Ectodermal cell (in vitro differentiated cells): ENCODE measurements at regions not wholly inside any gene's neighbourhood (a gene's known extent, or its start where the extent isn't known, plus 50 kb on each side); places are given as distances from the start of the nearest gene placed in this dataset.

ENCODE experiments used
- H3K27ac ChIP-seq: 2 replicates; pipeline ENCODE4 v1.7.0; 2013; ENCODE audit warnings: mild to moderate bottlenecking, low read depth, low read length; ENCODE audit not compliant: insufficient read depth, poor library complexity, severe bottlenecking
- H3K27me3 ChIP-seq: 2 replicates; pipeline ENCODE4 v1.7.0; 2013; ENCODE audit warnings: mild to moderate bottlenecking, low read length; ENCODE audit not compliant: insufficient read depth, control insufficient read depth, poor library complexity, severe bottlenecking
- H3K36me3 ChIP-seq: one replicate; pipeline ENCODE4 v1.7.0; 2013; ENCODE audit warnings: low read length; ENCODE audit not compliant: control insufficient read depth, insufficient read depth
- H3K4me1 ChIP-seq: one replicate; pipeline ENCODE4 v1.7.0; 2013; ENCODE audit warnings: low read length; ENCODE audit not compliant: control insufficient read depth, insufficient read depth
- H3K4me3 ChIP-seq: 2 replicates; pipeline ENCODE4 v1.7.0; 2013; ENCODE audit warnings: low read depth, low read length, control low read depth; ENCODE audit not compliant: insufficient read depth
- H3K9me3 ChIP-seq: 2 replicates; pipeline ENCODE4 v1.7.0; 2013; ENCODE audit warnings: mild to moderate bottlenecking, low read length, moderate library complexity; ENCODE audit not compliant: control insufficient read depth
- WGBS, 2 experiments: methylation state at CpG; one replicate each; pipeline ENCODE4 v1.1.7; 2013; ENCODE audit warnings: missing lambda C conversion rate in 2 of 2; 5-methylcytosine and 5-hydroxymethylcytosine counted together

GRCh38 chr10:121128164-121128563, 277.0 kb downstream of the WDR11 start:
- H3K9me3 ChIP-seq = no peaks in the 10 kb centered on the region
- H3K4me3 ChIP-seq = no peak overlapping the region
- no peak overlapping the region for H3K27ac ChIP-seq
- 95 to 98% methylated on average over 10 of the region's 10 CpGs for WGBS, 2 experiments
- H3K27me3 ChIP-seq = no peaks in the 10 kb centered on the region
- H3K36me3 ChIP-seq = no peaks in the 10 kb centered on the region
- H3K4me1 ChIP-seq = no peaks in the 10 kb centered on the region

- WGBS, 2 experiments = 91 to 93% methylated on average over 5 of the region's 5 CpGs
- Histone ChIP-seq H3K9me3 (no peaks in the 10 kb centered on the region), H3K36me3 (no peaks in the 10 kb centered on the region), H3K4me1 (no peaks in the 10 kb centered on the region), H3K27me3 (no peaks in the 10 kb centered on the region), H3K4me3 (no peak overlapping the region), H3K27ac (no peak overlapping the region)
Measured at GRCh38 chr10:121129266-121129665, 278.1 kb downstream of the WDR11 start.

- no peaks in the 10 kb centered on the region for H3K9me3 ChIP-seq
Measured at GRCh38 chr10:121130382-121130781, 279.2 kb downstream of the WDR11 start.

GRCh38 chr10:121131014-121131413, 279.9 kb downstream of the WDR11 start:
- Histone ChIP-seq H3K4me3 (no peak overlapping the region), H3K27me3 (no peaks in the 10 kb centered on the region), H3K4me1 (no peaks in the 10 kb centered on the region), H3K9me3 (no peaks in the 10 kb centered on the region), H3K27ac (no peak overlapping the region), H3K36me3 (no peaks in the 10 kb centered on the region)
- 94 to 96% methylated on average over 5 of the region's 5 CpGs for WGBS, 2 experiments

More at GRCh38 chr10:121130382-121130781, 279.2 kb downstream of the WDR11 start:
- Histone ChIP-seq H3K4me3 (no peak overlapping the region), H3K27me3 (no peaks in the 10 kb centered on the region), H3K4me1 (no peaks in the 10 kb centered on the region), H3K27ac (no peak overlapping the region), H3K36me3 (no peaks in the 10 kb centered on the region)
- WGBS, 2 experiments = 90 to 93% methylated on average over 5 of the region's 5 CpGs

GRCh38 chr10:121131426-121132265, 280.5 kb downstream of the WDR11 start:
- H3K9me3 ChIP-seq = no peaks in the 10 kb centered on the region
- H3K27ac ChIP-seq = no peak overlapping the region
- 94 to 95% methylated on average over 9 of the region's 9 CpGs for WGBS, 2 experiments
- H3K4me1 ChIP-seq = no peaks in the 10 kb centered on the region
- no peaks in the 10 kb centered on the region for H3K27me3 ChIP-seq
- no peaks in the 10 kb centered on the region for H3K36me3 ChIP-seq
- no peak overlapping the region for H3K4me3 ChIP-seq

- H3K27ac ChIP-seq = no peak overlapping the region
- no peaks in the 10 kb centered on the region for H3K27me3 ChIP-seq
- H3K9me3 ChIP-seq = no peaks in the 10 kb centered on the region
- H3K4me3 ChIP-seq = no peak overlapping the region
- H3K4me1 ChIP-seq = peaks cover 1% of the 10 kb centered on the region
- no peaks in the 10 kb centered on the region for H3K36me3 ChIP-seq
- 80 to 91% methylated on average over 1 of the region's 1 CpG for WGBS, 2 experiments
Measured at GRCh38 chr10:121132273-121132672, 281.1 kb downstream of the WDR11 start.

- no peaks in the 10 kb centered on the region for H3K27me3 ChIP-seq
- H3K9me3 ChIP-seq = no peaks in the 10 kb centered on the region
- 97 to 98% methylated on average over 7 of the region's 7 CpGs for whole genome bisulfite sequencing, 2 experiments
- no peak overlapping the region for H3K4me3 ChIP-seq
- H3K4me1 ChIP-seq = peaks cover 11% of the 10 kb centered on the region
- H3K36me3 ChIP-seq = no peaks in the 10 kb centered on the region
- no peak overlapping the region for H3K27ac ChIP-seq
Measured at GRCh38 chr10:121133901-121134300, 282.7 kb downstream of the WDR11 start.

- H3K27me3 ChIP-seq = no peaks in the 10 kb centered on the region
- H3K9me3 ChIP-seq = no peaks in the 10 kb centered on the region
- no peaks in the 10 kb centered on the region for H3K36me3 ChIP-seq
- H3K4me1 ChIP-seq = peaks cover 11% of the 10 kb centered on the region
- H3K4me3 ChIP-seq = no peak overlapping the region
- H3K27ac ChIP-seq = no peak overlapping the region
- WGBS, 2 experiments = 100% methylated on average over 1 of the region's 1 CpG
Measured at GRCh38 chr10:121134711-121135110, 283.5 kb downstream of the WDR11 start.

- H3K4me3 ChIP-seq = no peak overlapping the region
- H3K27me3 ChIP-seq = no peaks in the 10 kb centered on the region
- H3K4me1 ChIP-seq = peaks cover 11% of the 10 kb centered on the region
- WGBS, 2 experiments = 92 to 100% methylated on average over 3 to 4 of the region's 4 CpGs
- no peak overlapping the region for H3K27ac ChIP-seq
- H3K36me3 ChIP-seq = no peaks in the 10 kb centered on the region
- H3K9me3 ChIP-seq = no peaks in the 10 kb centered on the region
Measured at GRCh38 chr10:121135512-121135911, 284.4 kb downstream of the WDR11 start.

- H3K27me3 ChIP-seq = no peaks in the 10 kb centered on the region
- H3K36me3 ChIP-seq = no peaks in the 10 kb centered on the region
- peaks cover 11% of the 10 kb centered on the region for H3K4me1 ChIP-seq
- no peak overlapping the region for H3K27ac ChIP-seq
- no peaks in the 10 kb centered on the region for H3K9me3 ChIP-seq
- 81 to 88% methylated on average over 1 of the region's 1 CpG for WGBS, 2 experiments
- no peak overlapping the region for H3K4me3 ChIP-seq
Measured at GRCh38 chr10:121137533-121137932, 286.4 kb downstream of the WDR11 start.
